GM19043 (cell line): ENCODE measurements at regions not wholly inside any gene's neighbourhood (a gene's known extent, or its start where the extent isn't known, plus 50 kb on each side); places are given as distances from the start of the nearest gene placed in this dataset.
"Not testable (repeated sequence)": the region's sequence is repeated elsewhere in the genome, so short reads cannot be mapped to it uniquely, and the experiment has no call there.

Source experiments
- ATAC-seq: cut with Tn5 transposase; IDR thresholded peaks from one replicate; pipeline ENCODE4 v1.9.1; 2021; ENCODE audit warnings: low read depth; ENCODE audit not compliant: unreplicated experiment

- not testable (repeated sequence) for ATAC-seq
Observed at GRCh38 chr6:27827477-27827876, 84.7 kb downstream of the OR2B2 start.

GRCh38 chr6:27826612-27826985, 85.6 kb downstream of the OR2B2 start:
- ATAC-seq = not testable (repeated sequence)

GRCh38 chr6:27825848-27826611, 86.2 kb downstream of the OR2B2 start:
- ATAC-seq = not testable (repeated sequence)

GRCh38 chr6:27825025-27825793, 87.0 kb downstream of the OR2B2 start:
- no peak for ATAC-seq

- ATAC-seq = peak; percentile 54
Observed at GRCh38 chr6:27824211-27825024, 87.8 kb downstream of the OR2B2 start.

- peak; percentile 50 for ATAC-seq
Observed at GRCh38 chr6:27823714-27824210, 88.4 kb downstream of the OR2B2 start.

- no peak for ATAC-seq
Observed at GRCh38 chr6:27816906-27817305, 95.3 kb downstream of the OR2B2 start.

- peak; percentile 54 for ATAC-seq
Observed at GRCh38 chr6:27814665-27815424, 97.4 kb downstream of the OR2B2 start.

GRCh38 chr6:27814415-27814664, 97.9 kb downstream of the OR2B2 start:
- ATAC-seq = peak; percentile 8

- ATAC-seq = no peak
Observed at GRCh38 chr6:27812805-27813492, 99.2 kb downstream of the OR2B2 start.

- no peak for ATAC-seq
Observed at GRCh38 chr6:27812078-27812804, 100.0 kb downstream of the OR2B2 start.

- ATAC-seq = no peak
Observed at GRCh38 chr6:27811451-27811772, 100.8 kb downstream of the OR2B2 start.

GRCh38 chr6:27810768-27811450, 101.3 kb downstream of the OR2B2 start:
- no peak for ATAC-seq

GRCh38 chr6:27809939-27810767, 102.0 kb downstream of the OR2B2 start:
- peak; percentile 25 for ATAC-seq

- no peak for ATAC-seq
Observed at GRCh38 chr6:27809067-27809938, 102.9 kb downstream of the OR2B2 start.

- peak; percentile 4 for ATAC-seq
Observed at GRCh38 chr6:27808242-27809066, 103.7 kb downstream of the OR2B2 start.
